Osteoblast (primary cell): ENCODE measurements at regions not wholly inside any gene's neighbourhood (a gene's known extent, or its start where the extent isn't known, plus 50 kb on each side); places are given as distances from the start of the nearest gene placed in this dataset.

ENCODE experiments used
- DNase-seq: peaks from one replicate; pipeline ENCODE4 v3.0.0; 2011; ENCODE audit warnings: low spot score, mixed read lengths; ENCODE audit not compliant: insufficient read length; ENCODE audit errors: missing footprints
- H2AFZ ChIP-seq: 2 replicates; pipeline ENCODE4 v1.6.0; 2011; ENCODE audit warnings: mild to moderate bottlenecking, low read length
- H3K27ac ChIP-seq: 2 replicates; pipeline ENCODE4 v1.5.1; 2011; ENCODE audit warnings: mild to moderate bottlenecking, low read depth, low read length, moderate library complexity
- H3K27me3 ChIP-seq: 2 replicates; pipeline ENCODE4 v1.6.0; 2012; ENCODE audit warnings: mild to moderate bottlenecking, control low read depth, inconsistent platforms, low read length, moderate library complexity; ENCODE audit not compliant: insufficient read depth
- H3K36me3 ChIP-seq: 2 replicates; pipeline ENCODE4 v1.5.1; 2011; ENCODE audit warnings: mild to moderate bottlenecking, low read length, control low read depth, moderate library complexity; ENCODE audit not compliant: insufficient read depth
- H3K4me1 ChIP-seq: 2 replicates; pipeline ENCODE4 v1.5.1; 2011; ENCODE audit warnings: mild to moderate bottlenecking, low read length, control low read depth, moderate library complexity; ENCODE audit not compliant: insufficient read depth
- H3K4me2 ChIP-seq: 2 replicates; pipeline ENCODE4 v1.6.0; 2011; ENCODE audit warnings: mild to moderate bottlenecking, low read length; ENCODE audit not compliant: insufficient read depth
- H3K4me3 ChIP-seq: fragments of 200-600 bp; sonication (generic); 3 replicates; pipeline ENCODE4 v1.5.1; 2012; ENCODE audit warnings: mild to moderate bottlenecking, low read length, inconsistent platforms; ENCODE audit not compliant: insufficient read depth
- H3K79me2 ChIP-seq: 2 replicates; pipeline ENCODE4 v1.6.0; 2012; ENCODE audit warnings: mild to moderate bottlenecking, low read length, control low read depth, inconsistent platforms; ENCODE audit not compliant: insufficient read depth
- H3K9me3 ChIP-seq: 2 replicates; pipeline ENCODE4 v1.5.1; 2011; ENCODE audit warnings: low read depth, low read length, control low read depth
- H4K20me1 ChIP-seq: 2 replicates; pipeline ENCODE4 v1.6.0; 2012; ENCODE audit warnings: mild to moderate bottlenecking, low read length, control low read depth; ENCODE audit not compliant: insufficient read depth
- TF ChIP-seq, protein P1 (sequence below): IDR thresholded peaks from 2 replicates; pipeline ENCODE4 v1.5.1; 2011; ENCODE audit warnings: mild to moderate bottlenecking, low read depth, low read length, moderate library complexity; ENCODE audit errors: extremely low read depth

DNA sequence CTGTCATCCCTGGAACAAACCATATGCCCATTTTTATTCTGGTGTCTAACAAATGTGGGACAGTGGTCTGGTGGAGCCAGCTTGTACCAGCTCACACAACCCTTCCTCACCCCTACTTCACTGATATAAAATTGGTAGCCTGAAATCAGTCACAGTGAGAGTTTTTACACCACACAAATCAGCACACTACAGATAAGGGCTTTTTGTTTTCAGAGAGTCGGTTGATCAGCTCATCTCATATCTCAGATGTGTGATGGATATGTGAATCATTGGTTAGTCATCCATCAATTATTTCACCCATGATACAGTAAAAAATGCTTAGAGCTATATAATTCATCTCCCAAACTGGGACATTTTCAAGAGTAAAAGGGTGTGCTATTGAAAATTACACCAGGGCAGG is 529.2 kb downstream of the EBF1 start:
- no peaks in the 10 kb centered on the region for H4K20me1 ChIP-seq
- H3K27me3 ChIP-seq = peaks cover 3% of the 10 kb centered on the region
- TF ChIP-seq, protein P1, sequence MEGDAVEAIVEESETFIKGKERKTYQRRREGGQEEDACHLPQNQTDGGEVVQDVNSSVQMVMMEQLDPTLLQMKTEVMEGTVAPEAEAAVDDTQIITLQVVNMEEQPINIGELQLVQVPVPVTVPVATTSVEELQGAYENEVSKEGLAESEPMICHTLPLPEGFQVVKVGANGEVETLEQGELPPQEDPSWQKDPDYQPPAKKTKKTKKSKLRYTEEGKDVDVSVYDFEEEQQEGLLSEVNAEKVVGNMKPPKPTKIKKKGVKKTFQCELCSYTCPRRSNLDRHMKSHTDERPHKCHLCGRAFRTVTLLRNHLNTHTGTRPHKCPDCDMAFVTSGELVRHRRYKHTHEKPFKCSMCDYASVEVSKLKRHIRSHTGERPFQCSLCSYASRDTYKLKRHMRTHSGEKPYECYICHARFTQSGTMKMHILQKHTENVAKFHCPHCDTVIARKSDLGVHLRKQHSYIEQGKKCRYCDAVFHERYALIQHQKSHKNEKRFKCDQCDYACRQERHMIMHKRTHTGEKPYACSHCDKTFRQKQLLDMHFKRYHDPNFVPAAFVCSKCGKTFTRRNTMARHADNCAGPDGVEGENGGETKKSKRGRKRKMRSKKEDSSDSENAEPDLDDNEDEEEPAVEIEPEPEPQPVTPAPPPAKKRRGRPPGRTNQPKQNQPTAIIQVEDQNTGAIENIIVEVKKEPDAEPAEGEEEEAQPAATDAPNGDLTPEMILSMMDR = no peak
- H3K27ac ChIP-seq = no peak overlapping the region
- H3K36me3 ChIP-seq = no peaks in the 10 kb centered on the region
- H2AFZ ChIP-seq = no peak overlapping the region
- no peaks in the 10 kb centered on the region for H3K79me2 ChIP-seq
- no peaks in the 10 kb centered on the region for H3K9me3 ChIP-seq
- no peak for DNase-seq
- no peak overlapping the region for H3K4me2 ChIP-seq
- H3K4me1 ChIP-seq = no peaks in the 10 kb centered on the region
- no peak overlapping the region for H3K4me3 ChIP-seq

DNA sequence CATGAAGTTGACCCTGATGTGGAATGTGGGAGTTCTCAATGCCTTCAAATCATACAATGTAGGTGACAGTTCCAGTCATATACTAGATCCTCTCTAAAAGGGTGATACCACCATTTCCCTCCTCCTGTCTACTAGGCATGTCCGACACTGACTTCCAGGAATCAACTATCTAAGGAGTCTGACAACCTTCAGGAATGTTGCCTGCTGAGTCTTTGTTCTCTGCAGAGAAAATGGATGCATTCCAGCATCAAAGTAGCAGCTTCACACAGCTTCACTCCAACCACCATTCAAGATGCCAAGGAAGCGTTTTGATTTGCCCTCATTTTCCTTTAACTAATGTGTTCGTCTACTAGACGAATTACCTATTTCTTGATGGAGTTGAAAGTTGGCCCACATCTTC is 530.2 kb downstream of the EBF1 start:
- Histone ChIP-seq H3K4me3 (no peak overlapping the region), H3K36me3 (no peaks in the 10 kb centered on the region), H3K9me3 (no peaks in the 10 kb centered on the region), H3K4me2 (no peak overlapping the region), H3K79me2 (no peaks in the 10 kb centered on the region), H3K4me1 (no peaks in the 10 kb centered on the region), H4K20me1 (no peaks in the 10 kb centered on the region), H3K27ac (no peak overlapping the region), H2AFZ (no peak overlapping the region), H3K27me3 (peaks cover 6% of the 10 kb centered on the region)
- no peak for DNase-seq
- TF ChIP-seq, protein P1 = no peak

GRCh38 chr5:158565017-158565789 is 534.5 kb downstream of the EBF1 start:
- TF ChIP-seq, protein P1 = no peak
- Histone ChIP-seq H3K27me3 (peaks cover 8% of the 10 kb centered on the region), H3K79me2 (no peaks in the 10 kb centered on the region), H3K4me1 (peaks cover 4% of the 10 kb centered on the region), H3K4me3 (no peak overlapping the region), H3K36me3 (no peaks in the 10 kb centered on the region), H3K27ac (no peak overlapping the region), H3K9me3 (no peaks in the 10 kb centered on the region), H3K4me2 (no peak overlapping the region), H2AFZ (no peak overlapping the region), H4K20me1 (no peaks in the 10 kb centered on the region)
- no peak for DNase-seq

DNA sequence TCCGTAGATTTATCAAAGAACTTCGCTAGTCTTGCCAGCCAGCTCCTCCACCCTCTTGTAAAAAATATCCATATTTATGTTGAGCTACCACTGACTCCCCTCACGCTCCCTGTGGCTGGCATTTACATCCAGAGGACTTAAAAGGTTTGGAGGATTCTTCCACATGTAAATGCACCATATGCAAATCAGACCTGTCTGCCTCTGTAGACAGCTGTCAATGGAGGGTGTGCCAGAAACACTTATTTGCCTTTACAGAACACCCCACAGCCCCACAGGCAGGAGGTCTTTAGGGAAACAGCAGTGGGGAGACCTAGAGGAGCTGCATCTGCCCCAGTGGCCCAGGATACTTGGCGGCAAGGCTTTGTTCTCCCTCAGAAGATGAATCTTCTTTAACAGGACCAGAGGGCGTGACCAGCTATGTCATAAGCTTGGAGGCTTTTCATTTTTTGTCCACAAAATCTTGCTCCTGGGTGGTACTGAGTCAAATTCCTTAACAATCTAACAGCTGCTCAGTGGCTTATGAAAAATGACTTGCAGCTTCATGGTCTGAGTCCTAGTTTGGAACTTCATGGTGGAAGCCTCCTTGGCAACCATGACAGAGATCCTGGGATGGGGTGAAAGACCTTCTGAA is 535.8 kb downstream of the EBF1 start:
- H3K9me3 ChIP-seq = no peaks in the 10 kb centered on the region
- H3K27ac ChIP-seq = no peak overlapping the region
- no peaks in the 10 kb centered on the region for H3K36me3 ChIP-seq
- no peak for DNase-seq
- H4K20me1 ChIP-seq = no peaks in the 10 kb centered on the region
- TF ChIP-seq, protein P1 = no peak
- H3K4me3 ChIP-seq = no peak overlapping the region
- no peak overlapping the region for H2AFZ ChIP-seq
- H3K27me3 ChIP-seq = peaks cover 8% of the 10 kb centered on the region
- no peaks in the 10 kb centered on the region for H3K79me2 ChIP-seq
- H3K4me2 ChIP-seq = no peak overlapping the region
- H3K4me1 ChIP-seq = peaks cover 10% of the 10 kb centered on the region
